GM20431 (cell line): ENCODE measurements at regions not wholly inside any gene's neighbourhood (a gene's known extent, or its start where the extent isn't known, plus 50 kb on each side); places are given as distances from the start of the nearest gene placed in this dataset.

ENCODE experiments used
- in situ Hi-C: fragments of 300-500 bp; cut with MseI, MboI; formaldehyde crosslinking; loops from one replicate; pipeline ENCODE4 v1.15.0; 2020; ENCODE audit warnings: low sequenced_read_pairs; ENCODE audit not compliant: unreplicated experiment

DNA sequence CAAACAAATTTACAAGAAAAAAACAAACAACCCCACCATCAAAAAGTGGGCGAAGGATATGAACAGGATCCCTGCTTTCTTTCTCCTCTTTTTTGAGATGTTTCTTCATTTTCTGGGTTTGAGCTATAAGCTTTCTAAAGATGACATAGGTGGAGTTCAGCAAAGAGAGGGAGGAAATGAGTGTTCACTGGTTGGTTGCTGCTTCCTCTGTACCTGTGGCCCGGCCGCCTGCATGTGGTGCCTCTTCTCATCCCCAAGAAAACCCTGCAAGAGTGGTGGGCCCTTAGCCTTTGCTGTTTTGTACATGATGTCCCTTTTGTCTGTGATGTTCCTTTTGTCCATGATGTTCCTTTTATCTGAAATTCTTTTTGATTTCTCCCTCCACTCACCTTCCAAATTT is 178.4 kb upstream of the SERP2 start:
- in situ Hi-C loops, result no loop called here

DNA sequence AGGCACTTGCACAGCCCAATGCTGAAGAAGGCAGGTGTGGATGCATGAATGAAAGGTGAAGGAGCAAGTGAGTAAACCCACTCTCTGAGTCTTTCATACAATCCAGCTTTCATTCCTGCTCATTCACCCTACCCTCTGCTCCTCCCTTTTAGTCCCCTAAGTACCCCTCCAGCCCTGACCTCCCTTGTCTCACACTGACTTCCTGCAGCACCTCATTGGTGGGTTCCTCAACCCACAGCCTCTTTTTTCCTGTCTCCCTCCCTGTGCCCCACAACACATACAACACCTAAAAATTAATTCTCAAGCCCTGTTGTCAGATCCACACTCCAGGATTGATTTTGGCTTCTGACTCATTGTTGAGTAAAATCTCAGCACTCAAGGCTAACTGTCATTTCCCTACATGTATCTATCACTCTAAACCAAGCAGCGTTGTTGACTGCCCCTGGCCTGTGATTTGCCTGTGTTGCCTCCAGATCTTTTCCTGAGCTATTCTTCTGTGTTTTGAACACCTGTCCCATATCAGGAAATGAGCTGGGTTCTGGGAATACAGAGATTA is 177.3 kb upstream of the SERP2 start:
- in situ Hi-C loops, result no loop called here

DNA sequence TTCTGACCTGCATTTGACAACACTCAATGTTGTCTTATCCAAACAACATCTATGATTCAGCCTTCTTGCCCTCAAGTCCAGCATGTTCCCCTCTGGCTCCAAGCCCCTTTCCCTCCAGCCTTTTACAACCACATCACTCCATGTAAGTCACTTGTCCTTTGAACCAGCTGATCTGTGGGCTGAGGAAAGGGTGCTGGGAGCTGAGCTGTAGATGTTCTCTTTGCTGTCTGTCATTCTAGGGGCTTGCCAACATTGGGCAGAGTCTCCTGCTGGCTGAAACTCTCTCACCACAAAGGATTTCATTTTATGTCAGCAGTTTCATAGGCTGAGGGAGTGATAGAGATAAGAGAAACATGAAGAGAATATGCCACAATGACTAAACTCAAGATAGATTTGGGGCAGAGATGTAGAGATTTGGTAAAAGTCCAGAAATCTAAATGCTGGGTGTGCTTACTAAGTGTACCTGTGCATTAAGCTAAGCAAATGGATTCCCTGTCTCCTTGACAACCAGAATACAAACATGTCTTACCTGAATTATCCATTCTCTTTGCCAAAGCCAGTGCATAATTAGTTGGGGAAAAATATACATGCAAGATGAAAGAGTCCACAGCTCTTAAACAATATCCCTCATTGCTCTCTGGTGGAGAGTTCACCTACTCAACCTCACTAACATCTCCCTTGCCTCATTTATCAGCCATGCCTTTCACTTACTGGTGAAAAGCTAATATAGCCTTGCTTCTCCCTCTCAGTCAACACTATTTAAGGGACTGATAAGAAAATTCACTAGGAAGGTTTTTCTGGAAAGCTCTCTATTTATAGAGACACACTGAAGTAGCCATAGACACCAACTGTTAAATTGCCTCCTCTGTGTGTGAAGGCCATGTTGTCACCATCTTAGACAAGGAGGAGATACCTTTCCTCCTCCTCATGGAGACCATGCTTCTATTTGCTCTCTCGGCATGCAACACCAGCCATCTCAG is 175.5 kb upstream of the SERP2 start:
- in situ Hi-C loops, result no loop called here

DNA sequence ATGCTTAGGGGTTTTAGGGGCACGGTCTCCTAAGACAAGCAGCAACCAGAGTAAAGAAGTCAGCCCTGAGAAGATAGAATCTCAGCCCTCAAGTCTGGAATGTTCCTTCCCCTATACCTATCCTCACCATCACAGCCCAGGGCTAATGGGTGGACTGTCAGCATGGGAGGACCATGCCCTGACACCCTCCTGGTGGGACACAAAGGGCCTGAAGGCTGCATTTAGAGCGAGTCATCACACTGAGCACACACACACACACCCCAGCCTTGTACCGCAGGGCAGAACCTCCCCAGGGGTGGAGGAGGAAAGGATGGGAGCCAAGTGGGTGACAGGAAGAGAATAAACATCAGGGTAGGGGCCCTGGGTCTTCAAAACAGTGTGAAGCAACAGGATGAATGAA is 174.8 kb upstream of the SERP2 start:
- in situ Hi-C loops, result no loop called here

DNA sequence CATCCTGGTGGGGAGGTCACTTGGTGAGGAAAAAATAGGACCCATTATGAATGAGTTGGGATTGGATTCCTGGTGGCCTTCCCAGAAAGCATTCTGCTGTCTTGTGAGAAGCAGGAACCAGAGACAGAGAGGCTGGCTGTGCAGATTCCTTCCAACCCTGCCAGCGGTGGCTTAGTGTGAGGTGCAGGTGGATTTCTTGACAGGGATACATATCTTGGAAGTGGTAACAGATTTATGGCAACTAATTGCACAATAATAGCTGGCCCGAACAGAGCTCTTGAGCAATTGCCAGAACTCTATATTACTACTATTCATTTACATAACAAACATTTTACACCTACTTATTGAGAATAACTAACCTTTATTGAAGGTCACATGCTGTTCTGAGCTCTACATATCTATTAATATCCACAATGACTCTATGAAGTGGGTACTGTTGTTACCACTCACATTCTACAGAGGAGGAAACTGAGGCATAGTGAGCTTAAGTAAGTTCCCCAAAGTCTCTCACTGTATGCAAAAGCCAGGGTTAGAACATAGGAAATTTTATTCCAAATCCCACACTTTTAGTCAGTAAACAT is 173.9 kb upstream of the SERP2 start:
- in situ Hi-C loops, result no loop called here

DNA sequence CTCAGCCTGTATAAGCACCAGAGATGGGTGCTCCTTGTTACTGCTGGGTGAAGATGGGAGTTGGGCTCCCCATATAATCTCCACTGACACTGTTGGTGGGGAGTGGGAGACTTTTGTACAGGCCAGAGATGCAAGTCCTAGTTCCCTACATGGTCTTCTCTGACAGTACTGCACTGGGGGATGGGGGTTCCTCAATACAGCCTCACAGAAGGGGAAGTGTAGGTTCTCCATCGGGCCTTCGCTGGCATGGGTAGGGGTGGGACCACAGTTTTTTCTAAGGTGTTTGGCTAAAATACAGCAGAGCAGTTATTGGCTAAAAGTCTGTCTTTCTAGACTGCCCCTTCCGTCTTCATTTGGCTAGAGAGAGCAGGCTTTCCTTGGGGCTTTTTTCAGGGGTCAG is 167.2 kb upstream of the SERP2 start:
- in situ Hi-C loops, result no loop called here

DNA sequence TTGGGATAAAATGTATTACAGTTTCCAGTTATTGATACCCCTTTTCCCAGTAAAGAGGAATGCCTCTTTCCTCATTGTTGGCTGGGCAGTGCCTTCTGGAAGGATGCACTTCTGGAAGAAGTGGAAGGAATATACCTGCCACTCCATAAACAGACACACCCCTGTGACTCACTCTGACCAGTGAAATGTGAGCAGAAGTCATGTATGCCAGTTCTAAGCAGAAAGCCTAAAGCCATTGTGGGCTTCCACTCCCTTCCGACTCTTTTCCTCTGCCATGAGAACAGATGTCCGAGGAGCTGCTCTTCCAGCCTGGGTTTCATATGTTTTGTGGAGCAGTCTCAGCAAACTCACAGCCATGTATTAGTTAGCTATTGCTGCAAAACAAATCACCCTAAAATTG is 166.1 kb upstream of the SERP2 start:
- in situ Hi-C loops, result no loop called here

DNA sequence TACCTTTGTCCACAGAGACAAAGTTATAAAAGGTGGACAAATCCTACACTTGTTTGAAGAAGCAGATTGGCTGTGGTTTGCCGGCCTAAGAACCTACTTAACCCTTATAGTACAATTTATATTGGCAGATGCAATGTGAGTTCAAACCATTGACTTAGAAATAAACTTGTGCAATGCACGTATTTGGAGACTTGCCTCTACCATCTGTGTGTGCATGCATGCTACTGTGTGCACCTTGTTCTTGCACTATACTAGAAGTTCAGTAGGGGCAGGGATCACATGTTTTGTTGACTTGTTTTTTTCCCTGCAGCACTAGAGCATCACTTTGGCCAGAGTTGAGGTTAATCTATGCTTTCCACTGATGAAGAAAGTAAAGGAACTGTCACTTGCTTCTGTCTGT is 163.1 kb upstream of the SERP2 start:
- in situ Hi-C loops, result no loop called here

DNA sequence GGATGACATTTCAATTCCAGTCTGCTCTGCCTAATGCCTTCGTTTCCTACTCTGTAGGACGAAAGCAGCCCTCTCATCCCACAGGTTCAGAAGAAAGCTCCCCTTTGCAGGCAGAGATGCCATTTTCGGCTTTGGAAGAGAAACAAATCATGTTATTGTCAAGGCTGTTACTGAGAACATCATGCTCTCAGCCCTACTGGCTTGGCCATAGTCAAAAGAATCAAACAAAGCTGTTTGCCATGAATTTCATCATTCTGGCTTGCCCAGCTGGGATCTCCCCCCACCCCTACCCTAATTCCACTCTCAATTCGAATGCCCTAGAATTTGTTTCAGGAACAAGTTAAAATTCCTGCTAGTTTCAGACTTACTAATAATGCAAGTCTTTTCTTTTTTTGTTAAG is 162.3 kb upstream of the SERP2 start:
- in situ Hi-C loops, result no loop called here

DNA sequence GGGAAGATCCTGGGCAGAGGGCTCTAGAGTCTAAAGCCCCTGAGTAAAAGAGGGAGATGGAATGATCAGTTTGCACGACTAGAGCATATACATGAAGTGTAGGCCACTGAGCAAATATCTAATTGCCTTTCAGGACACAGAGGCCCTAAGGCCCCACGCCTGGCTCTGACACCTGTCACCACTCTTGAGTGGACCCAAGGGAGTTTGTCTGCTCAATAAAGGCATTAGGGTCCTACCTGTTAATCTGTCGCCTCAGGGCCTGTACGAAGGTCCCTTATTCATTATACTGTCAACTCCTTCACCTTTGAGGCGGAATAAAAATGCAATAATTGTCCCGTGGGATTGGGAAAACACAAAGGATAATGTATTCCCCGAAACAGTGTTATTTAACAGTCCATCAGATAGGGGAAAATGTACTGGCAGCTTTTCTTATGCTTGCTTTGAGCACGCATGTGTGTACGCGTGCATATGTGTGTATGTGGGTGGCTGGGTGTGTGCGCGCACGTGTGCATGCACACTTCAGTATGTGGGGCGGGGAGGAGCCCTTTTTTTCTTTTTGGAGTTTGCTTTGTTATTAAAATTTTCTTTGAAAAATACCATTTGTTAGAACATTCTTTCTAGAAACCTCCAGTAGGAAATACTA is 161.8 kb upstream of the SERP2 start:
- in situ Hi-C loops, result no loop called here

DNA sequence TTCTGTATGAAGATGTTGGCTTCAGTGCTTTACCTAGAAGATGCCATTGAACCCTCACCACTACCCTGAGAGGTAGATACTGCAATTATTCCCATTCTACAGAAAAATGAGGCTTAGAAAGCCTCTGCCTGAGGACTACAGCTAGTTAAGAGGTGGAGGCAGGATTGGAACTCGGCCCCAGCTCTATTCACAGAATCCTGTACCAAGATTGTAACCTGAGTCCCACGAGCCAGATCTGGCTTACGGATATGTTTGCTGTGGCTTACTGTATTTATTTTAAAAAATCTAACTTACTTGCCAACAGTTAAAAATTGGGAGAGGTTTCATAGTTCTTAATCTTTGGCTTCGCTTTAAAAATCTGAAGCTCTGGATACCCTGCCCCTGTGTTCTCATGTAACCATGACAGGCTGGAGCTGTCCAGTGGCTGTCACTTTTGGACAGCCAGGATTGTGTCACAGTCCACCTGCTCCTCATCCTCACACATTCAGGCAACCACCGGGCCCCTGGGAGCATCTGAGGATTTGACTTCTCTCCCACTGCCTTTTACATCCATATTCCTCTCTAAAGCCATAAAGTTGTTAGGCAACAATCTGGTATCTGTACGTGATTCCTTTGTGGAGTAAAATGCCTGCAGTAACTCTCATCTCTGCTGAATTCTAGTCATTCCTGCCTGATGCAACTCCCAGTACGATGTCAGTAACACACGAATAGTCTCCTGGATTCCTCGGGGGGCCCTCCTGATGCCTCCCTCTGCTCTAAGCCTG is 160.8 kb upstream of the SERP2 start:
- in situ Hi-C loops, result no loop called here

DNA sequence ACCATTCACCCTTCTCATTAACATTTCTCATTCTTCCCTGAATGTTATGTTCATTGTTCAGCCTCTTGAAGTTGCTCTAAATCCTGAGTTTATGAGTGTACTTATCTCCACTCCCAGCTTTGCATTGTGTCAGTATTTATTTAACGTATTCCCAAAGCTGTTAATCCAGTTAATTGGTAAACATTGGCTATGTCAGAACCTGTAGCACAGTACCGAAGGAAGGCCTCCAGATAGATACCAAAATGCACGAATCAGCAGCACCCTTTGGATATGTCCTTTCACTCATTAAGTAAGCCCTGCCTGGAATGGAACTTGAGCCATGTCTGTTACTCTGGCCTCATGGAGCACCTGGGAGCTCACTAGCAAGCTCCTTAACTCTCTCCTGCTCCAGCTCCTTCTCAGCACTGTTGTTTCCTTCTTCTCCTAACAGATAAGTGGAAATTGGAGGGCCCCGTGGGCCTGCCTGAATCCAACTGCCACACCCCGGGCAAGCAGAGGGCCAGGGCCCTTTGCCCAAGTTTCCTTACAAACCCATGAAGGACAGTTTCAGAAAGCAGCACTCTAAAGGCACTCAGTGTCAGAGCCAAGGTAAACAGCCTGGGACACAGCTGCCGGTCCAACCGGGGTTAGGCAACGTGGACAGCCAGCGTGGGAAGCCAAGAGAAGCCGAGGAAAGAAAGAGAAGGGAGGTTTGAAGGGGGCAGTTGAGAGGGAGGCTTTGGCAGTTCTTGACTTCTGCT is 155.0 kb upstream of the SERP2 start:
- in situ Hi-C loops, result no loop called here

DNA sequence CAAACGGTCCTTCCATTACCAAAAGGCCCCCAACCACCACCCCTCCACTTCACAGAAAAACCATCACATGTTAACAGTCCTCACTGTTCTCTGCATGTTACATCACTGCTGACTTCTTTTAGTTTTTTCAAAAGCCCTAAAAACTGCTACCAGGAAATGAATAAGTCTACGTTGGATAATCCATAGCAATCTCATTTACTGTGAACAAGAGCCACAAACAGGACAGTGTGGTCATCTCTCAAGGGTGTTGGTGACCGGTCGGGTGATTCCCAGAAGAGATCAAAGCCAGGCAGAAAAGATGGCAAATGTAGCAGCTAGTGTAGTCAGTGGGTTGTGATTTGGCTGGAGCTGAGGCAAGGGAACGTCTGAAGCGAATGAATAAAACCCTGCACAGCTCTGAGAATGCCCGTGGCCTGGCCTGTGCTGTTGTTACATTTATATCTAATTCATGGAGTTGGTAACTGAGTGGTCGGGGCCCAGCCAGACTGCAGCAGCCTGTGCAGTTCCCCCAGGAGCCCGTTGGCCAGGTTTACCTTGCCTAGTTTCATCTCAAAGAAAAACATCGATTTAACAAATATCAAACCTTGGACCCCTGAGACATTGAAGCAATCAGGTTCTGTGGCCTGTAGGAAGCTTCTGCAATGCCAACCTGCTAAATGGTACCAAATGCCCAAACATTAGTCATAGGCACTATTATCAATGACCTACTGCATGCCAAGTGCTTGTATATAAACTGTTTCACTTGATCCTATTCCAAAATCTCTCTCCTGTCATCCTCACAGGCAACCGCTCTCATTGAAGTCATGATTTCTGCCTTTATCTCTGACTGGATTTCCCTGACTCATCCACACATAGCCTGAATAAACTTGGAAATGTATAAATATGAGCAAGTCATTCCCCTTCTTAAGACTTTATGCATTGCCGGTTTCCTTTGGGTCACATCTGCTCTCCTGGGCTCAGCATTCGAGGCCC is 153.8 kb upstream of the SERP2 start:
- in situ Hi-C loops, result no loop called here

DNA sequence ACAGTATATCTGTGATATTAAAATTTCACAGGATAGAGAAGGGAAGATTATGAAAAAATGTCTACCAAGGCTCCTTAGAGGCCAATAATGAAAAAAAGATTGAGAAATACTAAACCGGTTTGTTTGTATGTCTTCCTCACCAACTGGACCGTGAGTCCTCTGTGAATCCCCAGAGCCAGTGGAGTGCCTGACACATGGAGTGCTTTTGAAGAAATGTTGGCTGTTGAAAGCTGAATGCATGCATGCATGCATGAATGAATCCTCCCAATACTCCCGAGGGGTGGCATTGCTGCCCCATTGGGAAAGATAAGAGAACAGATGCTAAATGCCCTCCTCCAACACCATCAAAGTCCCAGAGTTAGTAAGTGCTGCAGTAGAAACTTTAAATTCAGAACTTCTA is 152.7 kb upstream of the SERP2 start:
- in situ Hi-C loops, result no loop called here

DNA sequence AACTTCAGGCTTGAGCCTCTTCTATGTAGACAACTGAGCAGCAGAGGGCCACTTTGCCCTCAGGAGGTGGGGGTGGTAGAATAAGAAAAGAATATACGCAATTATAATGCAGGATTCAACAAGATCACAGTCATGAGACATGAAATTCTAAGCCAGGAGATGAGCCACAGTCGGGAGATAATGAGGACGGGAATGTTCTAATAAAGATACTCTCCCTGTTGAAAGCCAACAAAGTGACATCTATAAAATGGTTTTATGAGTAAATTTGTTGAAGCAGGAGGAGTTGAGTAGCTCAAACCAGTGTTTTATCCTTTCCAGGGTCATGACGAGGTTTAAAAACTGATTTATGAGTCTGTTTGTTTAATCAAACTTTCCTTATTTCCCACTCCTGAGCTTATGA is 152.0 kb upstream of the SERP2 start:
- in situ Hi-C loops, result no loop called here

DNA sequence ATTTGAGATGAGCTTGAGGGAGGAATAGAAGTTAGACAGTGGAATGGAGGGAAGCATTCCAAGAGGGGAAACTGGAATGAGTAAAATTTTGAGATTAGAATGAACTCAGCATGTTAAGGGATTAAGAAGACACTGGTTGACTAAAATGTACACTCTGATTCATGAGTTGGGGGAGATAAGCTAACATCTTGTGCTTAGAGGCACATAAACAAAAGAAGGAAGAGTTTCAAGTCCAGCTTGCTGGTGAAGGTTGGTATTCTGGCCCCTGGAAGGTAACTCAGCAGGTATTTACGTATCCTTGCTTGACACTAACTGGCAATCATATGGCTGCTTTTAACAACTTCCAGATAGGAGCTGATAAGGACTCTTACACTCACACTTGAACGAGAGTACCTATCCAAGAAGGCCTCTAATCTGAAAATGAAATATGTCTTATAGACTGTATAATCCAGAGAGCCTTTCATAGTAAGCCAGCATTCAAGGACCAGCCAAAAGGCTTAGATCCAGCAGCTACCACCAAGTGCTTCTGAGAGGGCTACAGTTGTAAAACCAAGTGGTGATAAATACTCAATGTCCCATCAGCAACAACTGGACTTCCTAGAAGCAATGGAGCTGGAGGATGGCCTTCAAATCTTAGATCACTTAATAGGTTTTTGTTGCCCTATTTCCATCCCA is 149.7 kb upstream of the SERP2 start:
- in situ Hi-C loops, result no loop called here

DNA sequence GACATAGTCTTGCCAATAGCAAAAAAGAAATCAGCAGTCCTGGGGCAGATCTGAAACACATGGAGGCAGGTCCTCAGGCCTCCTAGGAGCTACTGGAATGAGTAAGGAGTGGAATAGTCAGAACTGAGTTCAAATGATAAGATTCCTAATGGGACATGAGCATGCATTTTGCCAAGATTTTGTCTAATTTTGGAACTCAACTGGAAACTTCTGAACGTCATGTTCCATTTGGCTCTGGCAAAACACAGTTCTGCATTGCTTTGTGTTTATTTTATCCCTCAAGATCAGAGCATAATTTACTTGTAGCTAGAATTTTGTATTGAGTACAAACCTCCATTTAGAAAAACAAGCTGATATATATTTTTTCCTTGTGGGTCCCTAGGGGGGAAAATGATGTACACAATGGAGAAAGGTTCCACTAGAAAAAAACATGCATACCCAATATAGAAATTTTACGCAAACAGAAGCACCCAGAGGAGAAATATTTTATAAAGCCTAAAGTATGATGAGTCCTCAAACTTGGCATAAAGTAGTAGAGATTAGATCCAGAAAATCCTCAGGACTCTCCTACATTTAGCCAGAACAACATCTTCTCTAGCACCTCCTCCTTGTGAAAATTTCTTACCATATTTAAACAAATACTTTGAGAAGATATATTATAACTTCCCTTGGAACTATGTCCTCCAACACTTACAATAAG is 149.0 kb upstream of the SERP2 start:
- in situ Hi-C loops, result no loop called here
